ENCODE measurements at regions not wholly inside any gene's neighbourhood (a gene's known extent, or its start where the extent isn't known, plus 50 kb on each side); places are given as distances from the start of the nearest gene placed in this dataset.

GRCh38 chr9:82115331-82115730 lies 126.8 kb downstream of the SPATA31D1 start:
- no peak overlapping the region for H3K4me3 ChIP-seq (ENCODE audit: low read depth, low read length)
- TF ChIP-seq CTCF (IDR thresholded peaks at IDR 0.05; ENCODE audit: control insufficient read depth, extremely low read depth, insufficient read depth): no peak
- no peak for DNase-seq (ENCODE audit: low read depth)

- H3K4me3 ChIP-seq (ENCODE audit: low read depth, low read length): no peak overlapping the region
- no peak for TF ChIP-seq CTCF (IDR thresholded peaks at IDR 0.05; ENCODE audit: control insufficient read depth, extremely low read depth, insufficient read depth)
- no peak for DNase-seq (ENCODE audit: low read depth)
Measured at GRCh38 chr9:82115900-82116299, 127.3 kb downstream of the SPATA31D1 start.

- no peak for DNase-seq (ENCODE audit: low read depth)
- no peak overlapping the region for H3K4me3 ChIP-seq (ENCODE audit: low read depth, low read length)
- TF ChIP-seq CTCF (IDR thresholded peaks at IDR 0.05; ENCODE audit: control insufficient read depth, extremely low read depth, insufficient read depth): no peak
Measured at GRCh38 chr9:82116556-82116955, 128.0 kb downstream of the SPATA31D1 start.

- TF ChIP-seq CTCF (IDR thresholded peaks at IDR 0.05; ENCODE audit: control insufficient read depth, extremely low read depth, insufficient read depth): no peak
- DNase-seq (ENCODE audit: low read depth): no peak
- H3K4me3 ChIP-seq (ENCODE audit: low read depth, low read length): no peak overlapping the region
Measured at GRCh38 chr9:82117026-82117811, 128.6 kb downstream of the SPATA31D1 start.

- no peak overlapping the region for H3K4me3 ChIP-seq (ENCODE audit: low read depth, low read length)
- no peak for TF ChIP-seq CTCF (IDR thresholded peaks at IDR 0.05; ENCODE audit: control insufficient read depth, extremely low read depth, insufficient read depth)
- DNase-seq (ENCODE audit: low read depth): no peak
Measured at GRCh38 chr9:82122731-82123130, 134.2 kb downstream of the SPATA31D1 start.

GRCh38 chr9:82124090-82124489 lies 135.5 kb downstream of the SPATA31D1 start:
- TF ChIP-seq CTCF (IDR thresholded peaks at IDR 0.05; ENCODE audit: control insufficient read depth, extremely low read depth, insufficient read depth): no peak
- no peak overlapping the region for H3K4me3 ChIP-seq (ENCODE audit: low read depth, low read length)
- DNase-seq (ENCODE audit: low read depth): no peak

- no peak for DNase-seq (ENCODE audit: low read depth)
- no peak for TF ChIP-seq CTCF (IDR thresholded peaks at IDR 0.05; ENCODE audit: control insufficient read depth, extremely low read depth, insufficient read depth)
- no peak overlapping the region for H3K4me3 ChIP-seq (ENCODE audit: low read depth, low read length)
Measured at GRCh38 chr9:82126256-82126655, 137.7 kb downstream of the SPATA31D1 start.
